ENCODE measurements at regions not wholly inside any gene's neighbourhood (a gene's known extent, or its start where the extent isn't known, plus 50 kb on each side); places are given as distances from the start of the nearest gene placed in this dataset.

DNA sequence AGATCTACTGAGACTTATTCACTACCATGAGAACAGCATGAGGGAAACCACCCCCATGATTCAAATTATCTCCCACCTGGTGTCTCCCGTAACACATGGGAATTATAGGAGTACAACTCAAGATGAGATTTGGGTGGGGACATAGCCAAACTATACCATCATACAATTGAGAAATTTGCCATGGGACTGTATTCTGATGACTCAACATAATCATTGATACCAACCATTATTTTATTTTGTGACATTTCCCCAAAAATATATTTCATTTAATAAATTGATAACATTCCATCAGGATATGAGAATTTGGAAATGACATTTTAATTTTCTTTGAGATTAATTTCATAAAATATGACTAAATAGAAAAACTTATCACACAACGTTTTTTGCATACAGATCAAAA lies 96.6 kb upstream of the MDFIC2 start:
- TF ChIP-seq, protein P1, sequence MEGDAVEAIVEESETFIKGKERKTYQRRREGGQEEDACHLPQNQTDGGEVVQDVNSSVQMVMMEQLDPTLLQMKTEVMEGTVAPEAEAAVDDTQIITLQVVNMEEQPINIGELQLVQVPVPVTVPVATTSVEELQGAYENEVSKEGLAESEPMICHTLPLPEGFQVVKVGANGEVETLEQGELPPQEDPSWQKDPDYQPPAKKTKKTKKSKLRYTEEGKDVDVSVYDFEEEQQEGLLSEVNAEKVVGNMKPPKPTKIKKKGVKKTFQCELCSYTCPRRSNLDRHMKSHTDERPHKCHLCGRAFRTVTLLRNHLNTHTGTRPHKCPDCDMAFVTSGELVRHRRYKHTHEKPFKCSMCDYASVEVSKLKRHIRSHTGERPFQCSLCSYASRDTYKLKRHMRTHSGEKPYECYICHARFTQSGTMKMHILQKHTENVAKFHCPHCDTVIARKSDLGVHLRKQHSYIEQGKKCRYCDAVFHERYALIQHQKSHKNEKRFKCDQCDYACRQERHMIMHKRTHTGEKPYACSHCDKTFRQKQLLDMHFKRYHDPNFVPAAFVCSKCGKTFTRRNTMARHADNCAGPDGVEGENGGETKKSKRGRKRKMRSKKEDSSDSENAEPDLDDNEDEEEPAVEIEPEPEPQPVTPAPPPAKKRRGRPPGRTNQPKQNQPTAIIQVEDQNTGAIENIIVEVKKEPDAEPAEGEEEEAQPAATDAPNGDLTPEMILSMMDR (IDR thresholded peaks at IDR 0.05): no peak
- no peak for TF ChIP-seq POLR2A (IDR thresholded peaks at IDR 0.05)

All from stomach (tissue), 4 donors.